Skeletal muscle tissue (tissue), 3 donors: ENCODE measurements at regions not wholly inside any gene's neighbourhood (a gene's known extent, or its start where the extent isn't known, plus 50 kb on each side); places are given as distances from the start of the nearest gene placed in this dataset.

ENCODE experiments used
- H3K27ac ChIP-seq: one replicate; pipeline ENCODE4 v1.7.0; 2013; ENCODE audit warnings: mild to moderate bottlenecking, low read depth, low read length, inconsistent platforms
- H3K27me3 ChIP-seq, 3 donors: one replicate each; pipeline ENCODE4 v1.7.0; 2013; ENCODE audit warnings: low read length in 3 of 3; ENCODE audit not compliant: control insufficient read depth in 3 of 3, insufficient read depth in 3 of 3
- H3K36me3 ChIP-seq, 3 donors: one replicate each; pipeline ENCODE4 v1.7.0; 2013; ENCODE audit warnings: low read length in 3 of 3; ENCODE audit not compliant: control insufficient read depth in 3 of 3, insufficient read depth in 3 of 3
- H3K4me1 ChIP-seq, 3 donors: one replicate each; pipeline ENCODE4 v1.7.0; 2013; ENCODE audit warnings: low read length in 3 of 3, mild to moderate bottlenecking in 3 of 3; ENCODE audit not compliant: control insufficient read depth in 3 of 3, insufficient read depth in 3 of 3
- H3K4me3 ChIP-seq, 3 donors: one replicate each; pipeline ENCODE4 v1.7.0; 2013; ENCODE audit warnings: low read length in 3 of 3
- H3K9ac ChIP-seq, 3 donors: one replicate each; pipeline ENCODE4 v1.7.0; 2013; ENCODE audit warnings: low read length in 3 of 3, mild to moderate bottlenecking in 3 of 3, moderate library complexity in 2 of 3, low read depth in 1 of 3
- H3K9me3 ChIP-seq, 3 donors: one replicate each; pipeline ENCODE4 v1.7.0; 2013; ENCODE audit warnings: low read length in 3 of 3; ENCODE audit not compliant: control insufficient read depth in 3 of 3
- donor health status: Osteomylitis.

- Histone ChIP-seq H3K4me1 (no peaks in the 10 kb centered on the region), H3K9me3 (no peaks in the 10 kb centered on the region), H3K27me3 (peaks cover 11 to 16% (median 13%) of the 10 kb centered on the region in 3 donors), H3K27ac (no peak overlapping the region), H3K36me3 (no peaks in the 10 kb centered on the region), H3K4me3 (no peak overlapping the region), H3K9ac (no peak overlapping the region)
These were observed 114.0 kb downstream of the FOXB1 start for GRCh38 chr15:60118146-60118545.

- Histone ChIP-seq H3K4me1 (no peaks in the 10 kb centered on the region), H3K4me3 (no peak overlapping the region), H3K36me3 (no peaks in the 10 kb centered on the region), H3K27ac (no peak overlapping the region), H3K27me3 (peaks cover 11 to 16% (median 13%) of the 10 kb centered on the region in 3 donors), H3K9me3 (no peaks in the 10 kb centered on the region), H3K9ac (no peak overlapping the region)
These were observed 114.5 kb downstream of the FOXB1 start for GRCh38 chr15:60118626-60119025.

GRCh38 chr15:60119101-60119500 lies 115.0 kb downstream of the FOXB1 start:
- Histone ChIP-seq H3K9me3 (no peaks in the 10 kb centered on the region), H3K9ac (no peak overlapping the region), H3K27me3 (peaks cover 11 to 16% (median 13%) of the 10 kb centered on the region in 3 donors), H3K4me3 (no peak overlapping the region), H3K27ac (no peak overlapping the region), H3K36me3 (no peaks in the 10 kb centered on the region), H3K4me1 (no peaks in the 10 kb centered on the region)

- H3K36me3 ChIP-seq, result no peaks in the 10 kb centered on the region
- no peak overlapping the region for H3K9ac ChIP-seq
- no peaks in the 10 kb centered on the region for H3K9me3 ChIP-seq
- no peak overlapping the region for H3K27ac ChIP-seq
- H3K4me3 ChIP-seq, result no peak overlapping the region
- H3K4me1 ChIP-seq, result no peaks in the 10 kb centered on the region
- peaks cover 11 to 16% (median 13%) of the 10 kb centered on the region in 3 donors for H3K27me3 ChIP-seq
These were observed 116.0 kb downstream of the FOXB1 start for GRCh38 chr15:60120100-60120499.

- Histone ChIP-seq H3K9ac (no peak overlapping the region), H3K27me3 (peaks cover 8 to 12% (median 11%) of the 10 kb centered on the region in 3 donors), H3K27ac (no peak overlapping the region), H3K4me3 (no peak overlapping the region), H3K4me1 (no peaks in the 10 kb centered on the region), H3K9me3 (no peaks in the 10 kb centered on the region), H3K36me3 (no peaks in the 10 kb centered on the region)
These were observed 117.7 kb downstream of the FOXB1 start for GRCh38 chr15:60121845-60122244.

GRCh38 chr15:60122691-60123090 lies 118.6 kb downstream of the FOXB1 start:
- H3K9ac ChIP-seq, result no peak overlapping the region
- H3K4me3 ChIP-seq, result no peak overlapping the region
- no peaks in the 10 kb centered on the region for H3K36me3 ChIP-seq
- H3K9me3 ChIP-seq, result no peaks in the 10 kb centered on the region
- H3K4me1 ChIP-seq, result no peaks in the 10 kb centered on the region
- no peak overlapping the region for H3K27ac ChIP-seq
- H3K27me3 ChIP-seq, result peaks cover 8 to 12% (median 11%) of the 10 kb centered on the region in 3 donors

- no peak overlapping the region for H3K27ac ChIP-seq
- no peaks in the 10 kb centered on the region for H3K36me3 ChIP-seq
- H3K4me1 ChIP-seq, result peaks cover 0 to 5% (median 4%) of the 10 kb centered on the region in 3 donors
- H3K4me3 ChIP-seq, result no peak overlapping the region
- H3K27me3 ChIP-seq, result peaks cover 0 to 3% (median 0%) of the 10 kb centered on the region in 3 donors
- no peak overlapping the region for H3K9ac ChIP-seq
- H3K9me3 ChIP-seq, result no peaks in the 10 kb centered on the region
These were observed 120.5 kb downstream of the FOXB1 start for GRCh38 chr15:60124460-60125070.

- Histone ChIP-seq H3K9ac (no peak overlapping the region), H3K4me1 (peaks cover 0 to 5% (median 4%) of the 10 kb centered on the region in 3 donors), H3K27me3 (peaks cover 0 to 3% (median 0%) of the 10 kb centered on the region in 3 donors), H3K27ac (no peak overlapping the region), H3K36me3 (no peaks in the 10 kb centered on the region), H3K4me3 (no peak overlapping the region), H3K9me3 (no peaks in the 10 kb centered on the region)
These were observed 121.2 kb downstream of the FOXB1 start for GRCh38 chr15:60125334-60125733.

GRCh38 chr15:60126200-60126599 lies 122.1 kb downstream of the FOXB1 start:
- H3K9ac ChIP-seq, result no peak overlapping the region
- no peak overlapping the region for H3K27ac ChIP-seq
- H3K4me3 ChIP-seq, result no peak overlapping the region
- H3K27me3 ChIP-seq, result no peaks in the 10 kb centered on the region
- H3K36me3 ChIP-seq, result no peaks in the 10 kb centered on the region
- H3K4me1 ChIP-seq, result peaks cover 0 to 5% (median 4%) of the 10 kb centered on the region in 3 donors
- H3K9me3 ChIP-seq, result no peaks in the 10 kb centered on the region

GRCh38 chr15:60126661-60127060 lies 122.5 kb downstream of the FOXB1 start:
- Histone ChIP-seq H3K27me3 (no peaks in the 10 kb centered on the region), H3K9ac (no peak overlapping the region), H3K27ac (no peak overlapping the region), H3K4me1 (peaks cover 0 to 5% (median 4%) of the 10 kb centered on the region in 3 donors), H3K9me3 (no peaks in the 10 kb centered on the region), H3K36me3 (no peaks in the 10 kb centered on the region), H3K4me3 (no peak overlapping the region)
